ENCODE measurements at regions not wholly inside any gene's neighbourhood (a gene's known extent, or its start where the extent isn't known, plus 50 kb on each side); places are given as distances from the start of the nearest gene placed in this dataset.

- DNase-seq (ENCODE audit: low read depth in 2 of 2), result no peak
- no peak overlapping the region for H3K4me3 ChIP-seq (replicated peaks in 1 of 4; ENCODE audit: control extremely low read depth in 1 of 4, insufficient read depth in 1 of 4, low read depth in 3 of 4, low read length in 4 of 4)
- no peaks in the 10 kb centered on the region for H4K20me1 ChIP-seq (ENCODE audit: control insufficient read depth, extremely low read depth, insufficient read depth, low read length)
- no peaks in the 10 kb centered on the region for H3K79me2 ChIP-seq (ENCODE audit: control insufficient read depth, insufficient read depth, low read length)
- H3K36me3 ChIP-seq (ENCODE audit: control insufficient read depth, insufficient read depth, low read length), result no peaks in the 10 kb centered on the region
- H3K4me2 ChIP-seq (ENCODE audit: extremely low read depth, insufficient read depth, low read length), result no peak overlapping the region
- no peak overlapping the region for H3K9ac ChIP-seq (ENCODE audit: insufficient read depth, low read length)
- H3K9me3 ChIP-seq (ENCODE audit: control insufficient read depth, insufficient read depth, low read depth, low read length), result no peaks in the 10 kb centered on the region
- H3K4me1 ChIP-seq (ENCODE audit: control insufficient read depth, extremely low read depth, insufficient read depth, low read length), result no peaks in the 10 kb centered on the region
- no peak overlapping the region for H2AFZ ChIP-seq (ENCODE audit: low read length)
- TF ChIP-seq EZH2 (IDR thresholded peaks at IDR 0.05; ENCODE audit: low read length, missing control alignments) (no peak), CTCF (conservative IDR thresholded peaks at IDR 0.05 in 1 of 2, IDR thresholded peaks at IDR 0.05 in 1 of 2; ENCODE audit: low read depth in 1 of 2, low read length in 2 of 2) (no peak)
- no peak overlapping the region for H3K27ac ChIP-seq (ENCODE audit: insufficient read depth, low read length)
- no peaks in the 10 kb centered on the region for H3K27me3 ChIP-seq (ENCODE audit: control insufficient read depth, insufficient read depth, low read length)
Observed at GRCh38 chr16:74188856-74189255, 107.8 kb upstream of the PSMD7 start.

GRCh38 chr16:74186561-74186971 lies 110.0 kb upstream of the PSMD7 start:
- peak; percentile 0 to 88 for DNase-seq (ENCODE audit: low read depth in 2 of 2)
- TF ChIP-seq CTCF (conservative IDR thresholded peaks at IDR 0.05 in 1 of 2, IDR thresholded peaks at IDR 0.05 in 1 of 2; ENCODE audit: low read depth in 1 of 2, low read length in 2 of 2) (no peak), EZH2 (IDR thresholded peaks at IDR 0.05; ENCODE audit: low read length, missing control alignments) (no peak)
- H3K27ac ChIP-seq (ENCODE audit: insufficient read depth, low read length), result no peak overlapping the region
- H3K9me3 ChIP-seq (ENCODE audit: control insufficient read depth, insufficient read depth, low read depth, low read length), result no peaks in the 10 kb centered on the region
- H3K4me3 ChIP-seq (replicated peaks in 1 of 4; ENCODE audit: control extremely low read depth in 1 of 4, insufficient read depth in 1 of 4, low read depth in 3 of 4, low read length in 4 of 4), result no peak overlapping the region
- H3K36me3 ChIP-seq (ENCODE audit: control insufficient read depth, insufficient read depth, low read length), result no peaks in the 10 kb centered on the region
- no peaks in the 10 kb centered on the region for H4K20me1 ChIP-seq (ENCODE audit: control insufficient read depth, extremely low read depth, insufficient read depth, low read length)
- no peaks in the 10 kb centered on the region for H3K27me3 ChIP-seq (ENCODE audit: control insufficient read depth, insufficient read depth, low read length)
- H3K4me2 ChIP-seq (ENCODE audit: extremely low read depth, insufficient read depth, low read length), result no peak overlapping the region
- H3K79me2 ChIP-seq (ENCODE audit: control insufficient read depth, insufficient read depth, low read length), result no peaks in the 10 kb centered on the region
- no peak overlapping the region for H2AFZ ChIP-seq (ENCODE audit: low read length)
- no peak overlapping the region for H3K9ac ChIP-seq (ENCODE audit: insufficient read depth, low read length)
- no peaks in the 10 kb centered on the region for H3K4me1 ChIP-seq (ENCODE audit: control insufficient read depth, extremely low read depth, insufficient read depth, low read length)

GRCh38 chr16:74184839-74185238 lies 111.8 kb upstream of the PSMD7 start:
- H3K4me1 ChIP-seq (ENCODE audit: control insufficient read depth, extremely low read depth, insufficient read depth, low read length), result no peaks in the 10 kb centered on the region
- no peak overlapping the region for H3K4me3 ChIP-seq (replicated peaks in 1 of 4; ENCODE audit: control extremely low read depth in 1 of 4, insufficient read depth in 1 of 4, low read depth in 3 of 4, low read length in 4 of 4)
- H4K20me1 ChIP-seq (ENCODE audit: control insufficient read depth, extremely low read depth, insufficient read depth, low read length), result no peaks in the 10 kb centered on the region
- no peaks in the 10 kb centered on the region for H3K9me3 ChIP-seq (ENCODE audit: control insufficient read depth, insufficient read depth, low read depth, low read length)
- H2AFZ ChIP-seq (ENCODE audit: low read length), result no peak overlapping the region
- H3K79me2 ChIP-seq (ENCODE audit: control insufficient read depth, insufficient read depth, low read length), result no peaks in the 10 kb centered on the region
- TF ChIP-seq EZH2 (IDR thresholded peaks at IDR 0.05; ENCODE audit: low read length, missing control alignments) (no peak), CTCF (conservative IDR thresholded peaks at IDR 0.05 in 1 of 2, IDR thresholded peaks at IDR 0.05 in 1 of 2; ENCODE audit: low read depth in 1 of 2, low read length in 2 of 2) (no peak)
- no peak overlapping the region for H3K4me2 ChIP-seq (ENCODE audit: extremely low read depth, insufficient read depth, low read length)
- no peaks in the 10 kb centered on the region for H3K27me3 ChIP-seq (ENCODE audit: control insufficient read depth, insufficient read depth, low read length)
- no peak overlapping the region for H3K27ac ChIP-seq (ENCODE audit: insufficient read depth, low read length)
- H3K36me3 ChIP-seq (ENCODE audit: control insufficient read depth, insufficient read depth, low read length), result no peaks in the 10 kb centered on the region
- no peak for DNase-seq (ENCODE audit: low read depth in 2 of 2)
- no peak overlapping the region for H3K9ac ChIP-seq (ENCODE audit: insufficient read depth, low read length)

Data from fibroblast of lung (primary cell).